Ecto neural progenitor cell (in vitro differentiated cells): ENCODE measurements at regions not wholly inside any gene's neighbourhood (a gene's known extent, or its start where the extent isn't known, plus 50 kb on each side); places are given as distances from the start of the nearest gene placed in this dataset.

Experiments
- DNase-seq: peaks from one replicate; pipeline ENCODE4 v3.0.0-alpha.2; 2018; ENCODE audit warnings: low spot score

DNA sequence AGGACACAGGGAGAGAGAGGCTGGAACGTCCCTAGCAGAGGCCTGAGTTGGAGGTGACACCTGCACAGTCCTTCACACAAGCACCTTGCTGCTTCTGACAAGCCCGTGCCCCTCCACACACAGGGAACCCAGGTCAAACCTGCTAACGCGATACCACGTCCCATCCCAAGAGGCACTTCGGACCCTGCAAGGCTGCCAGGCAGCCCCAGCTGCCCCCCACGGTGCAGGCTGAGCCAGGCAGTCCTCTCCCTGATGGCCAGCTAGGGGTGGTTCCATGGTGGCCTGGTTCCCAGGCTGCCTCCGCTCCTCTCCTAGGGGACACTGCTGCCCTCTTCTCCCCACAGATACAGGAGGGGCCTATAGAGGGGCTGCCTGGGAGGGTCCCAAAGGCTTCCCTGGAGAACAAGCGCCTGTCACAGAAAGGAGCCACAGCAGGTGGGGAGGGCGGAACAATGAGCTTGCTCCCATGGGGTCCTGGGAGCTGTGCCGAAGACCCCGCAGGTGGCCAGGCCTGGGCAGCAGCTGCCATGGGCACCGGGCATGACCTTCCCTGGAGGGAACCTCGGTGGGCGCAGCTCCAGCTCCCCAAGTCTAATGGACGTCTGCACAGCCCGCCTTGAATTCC, 434.2 kb upstream of the MYT1L start:
- no peak for DNase-seq

GRCh38 chr2:2764739-2765138, 433.7 kb upstream of the MYT1L start:
- no peak for DNase-seq

DNA sequence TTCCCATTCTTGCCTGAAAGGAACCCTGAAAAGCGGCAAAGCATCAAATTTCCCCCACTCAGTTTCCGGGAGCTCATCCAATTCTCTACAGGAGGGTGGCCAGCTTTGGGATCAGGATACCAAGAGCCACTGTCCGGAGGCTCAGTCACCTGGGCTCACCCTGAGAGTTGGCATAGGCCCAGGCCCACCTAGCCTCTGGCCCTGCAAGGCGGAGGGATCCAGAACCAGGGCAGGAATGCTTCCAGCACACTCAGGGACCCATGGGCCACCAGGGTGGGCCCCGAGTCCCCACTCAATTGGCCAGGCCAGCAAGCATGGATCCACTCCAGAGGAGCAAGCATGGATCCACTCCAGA, 432.9 kb upstream of the MYT1L start:
- no peak for DNase-seq

DNA sequence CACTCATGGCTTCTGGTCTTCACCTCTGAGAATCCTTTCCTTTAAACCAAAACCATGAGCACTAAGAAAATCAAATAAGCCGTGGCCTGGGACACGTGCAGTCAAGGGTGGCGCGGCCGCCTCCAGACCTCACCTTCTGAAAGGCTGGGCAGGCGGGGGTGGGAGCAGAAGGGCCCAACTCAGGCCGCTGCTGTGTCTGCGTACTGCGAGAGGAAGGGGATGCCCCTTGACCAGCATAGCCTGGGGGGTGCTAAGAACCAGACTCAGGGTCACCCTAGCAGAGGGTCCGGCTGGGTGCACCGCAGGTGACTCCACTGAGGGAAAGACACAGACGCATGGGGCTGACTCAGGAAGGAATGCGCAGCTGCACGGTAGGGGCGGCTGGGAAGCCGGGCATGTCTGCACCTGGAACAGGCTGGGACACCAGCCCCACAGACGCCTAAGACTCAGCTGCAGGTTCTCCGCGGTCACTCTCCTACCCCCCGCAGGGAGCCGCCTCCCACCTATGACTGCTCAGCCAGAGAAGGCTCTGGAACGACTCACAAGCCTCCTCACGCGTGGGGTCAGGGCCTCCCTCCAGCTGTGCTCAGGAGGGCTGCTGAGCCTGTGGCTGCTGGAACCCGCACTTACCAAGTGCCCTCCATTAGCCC, 432.4 kb upstream of the MYT1L start:
- no peak for DNase-seq

- no peak for DNase-seq
These were observed 431.8 kb upstream of the MYT1L start for GRCh38 chr2:2762913-2763312.

DNA sequence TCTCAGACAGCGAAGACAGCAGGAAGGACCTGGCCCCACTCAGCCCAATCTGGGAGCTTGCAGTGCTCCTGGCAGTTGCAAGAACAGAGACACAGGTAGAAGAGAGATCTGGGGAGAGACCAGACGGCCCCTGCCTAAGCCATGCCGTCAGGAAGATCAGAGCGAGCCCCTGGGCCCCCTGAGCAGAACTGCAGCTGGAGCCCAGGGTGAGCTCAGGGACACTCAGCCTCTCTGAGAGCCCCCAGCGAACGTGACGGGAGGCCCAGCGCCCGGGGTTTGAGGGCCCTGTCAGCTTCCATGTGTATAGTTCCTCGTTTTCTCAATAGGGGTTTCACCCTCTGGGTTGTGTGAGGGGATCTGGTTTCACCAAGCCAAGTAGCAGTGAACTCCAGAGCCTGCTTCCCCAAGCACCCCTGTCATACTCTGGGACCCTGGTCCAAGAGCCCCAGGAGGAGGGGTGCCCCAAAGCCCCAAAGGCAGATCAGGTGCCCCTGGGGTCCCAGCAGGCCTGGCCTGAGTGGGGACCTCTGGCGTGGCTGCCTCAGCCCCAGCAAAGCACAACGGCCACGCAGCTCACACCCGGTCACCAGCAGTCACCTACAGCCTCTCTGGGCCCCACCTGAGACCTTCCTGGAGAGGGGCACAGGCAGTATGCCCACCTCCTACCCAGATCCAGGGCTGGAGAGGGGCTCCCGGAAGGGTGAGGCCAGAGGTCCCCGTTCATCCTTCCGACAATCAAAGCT, 431.3 kb upstream of the MYT1L start:
- no peak for DNase-seq

DNA sequence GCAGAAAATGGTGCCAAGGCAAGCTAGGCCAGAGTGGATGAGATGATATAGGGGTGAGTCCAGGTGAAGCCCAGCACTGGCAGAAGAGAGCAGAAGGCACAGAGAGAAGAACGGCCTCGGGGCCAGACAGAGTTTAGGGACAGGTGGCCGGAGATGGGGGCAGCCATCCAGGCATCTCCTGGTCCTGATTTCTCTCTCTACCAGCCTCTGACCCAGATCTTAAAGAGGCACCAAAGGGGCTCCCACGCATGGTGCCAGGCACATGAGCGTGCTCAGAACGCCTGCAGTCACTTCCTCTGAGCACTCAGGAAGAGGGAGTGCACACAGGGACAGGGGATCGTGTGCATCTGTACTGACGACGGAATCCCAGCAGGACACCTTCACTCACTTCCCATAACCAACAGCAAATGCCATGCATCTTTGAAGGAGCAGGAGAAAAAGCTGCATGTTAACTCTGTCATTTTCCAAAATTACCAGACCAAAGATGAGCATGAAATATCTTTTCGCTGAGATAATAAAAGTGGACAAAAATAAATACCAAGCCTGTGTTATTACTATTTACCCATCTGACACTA, 427.8 kb upstream of the MYT1L start:
- DNase-seq = no peak

DNA sequence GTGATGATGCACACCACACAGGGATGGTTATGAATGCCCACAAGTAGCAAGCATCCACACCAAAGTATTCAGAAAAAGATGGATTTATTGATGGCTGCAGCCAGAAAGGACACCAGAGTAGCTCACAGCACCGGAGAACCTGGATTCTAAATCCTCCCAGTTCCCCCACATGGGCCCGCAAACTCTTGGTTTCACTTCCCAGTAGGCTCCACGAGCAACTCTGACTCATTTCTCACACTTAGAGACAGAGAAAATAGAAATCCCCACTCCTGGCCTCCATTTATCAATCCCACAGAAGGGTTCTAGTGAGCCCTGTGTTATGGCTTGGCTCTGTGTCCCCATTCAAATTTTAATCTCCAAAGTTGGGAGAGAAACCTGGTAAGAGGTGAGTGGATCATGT, 426.7 kb upstream of the MYT1L start:
- DNase-seq = no peak

- no peak for DNase-seq
These were observed 425.8 kb upstream of the MYT1L start for GRCh38 chr2:2756886-2757285.

GRCh38 chr2:2755990-2756389, 424.9 kb upstream of the MYT1L start:
- no peak for DNase-seq

GRCh38 chr2:2754940-2755339, 423.9 kb upstream of the MYT1L start:
- DNase-seq = no peak

DNA sequence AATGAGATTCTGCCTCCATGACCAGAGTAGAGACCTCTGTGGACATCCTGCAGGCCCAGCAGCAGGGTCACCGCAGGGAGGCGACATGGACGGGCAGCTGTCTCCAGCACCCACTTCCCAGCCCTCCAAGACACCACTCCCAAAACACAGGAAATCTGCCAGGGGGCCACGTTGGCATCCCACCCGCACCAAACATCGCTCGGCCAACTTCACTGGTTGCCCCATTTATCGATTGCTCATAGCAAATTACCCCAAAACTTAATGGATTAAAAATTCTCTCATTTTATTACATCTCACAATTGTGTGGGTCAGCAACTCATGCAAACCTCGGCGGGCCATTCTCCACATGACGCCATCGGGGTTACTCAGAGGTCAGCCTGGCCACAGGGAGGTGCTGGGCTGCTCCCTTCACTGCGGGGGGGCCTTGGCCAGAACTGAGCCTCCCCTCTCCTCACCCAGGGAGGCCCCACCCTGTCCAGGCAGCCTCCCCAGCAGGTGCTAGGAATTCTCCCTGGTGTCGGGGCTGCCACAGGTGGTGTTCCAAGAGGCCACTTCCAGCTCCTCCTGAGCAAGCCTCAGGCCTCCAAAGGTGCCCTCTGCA, 420.7 kb upstream of the MYT1L start:
- DNase-seq = no peak

GRCh38 chr2:2750867-2751714, 420.0 kb upstream of the MYT1L start:
- no peak for DNase-seq

GRCh38 chr2:2749206-2749598, 418.1 kb upstream of the MYT1L start:
- no peak for DNase-seq

DNA sequence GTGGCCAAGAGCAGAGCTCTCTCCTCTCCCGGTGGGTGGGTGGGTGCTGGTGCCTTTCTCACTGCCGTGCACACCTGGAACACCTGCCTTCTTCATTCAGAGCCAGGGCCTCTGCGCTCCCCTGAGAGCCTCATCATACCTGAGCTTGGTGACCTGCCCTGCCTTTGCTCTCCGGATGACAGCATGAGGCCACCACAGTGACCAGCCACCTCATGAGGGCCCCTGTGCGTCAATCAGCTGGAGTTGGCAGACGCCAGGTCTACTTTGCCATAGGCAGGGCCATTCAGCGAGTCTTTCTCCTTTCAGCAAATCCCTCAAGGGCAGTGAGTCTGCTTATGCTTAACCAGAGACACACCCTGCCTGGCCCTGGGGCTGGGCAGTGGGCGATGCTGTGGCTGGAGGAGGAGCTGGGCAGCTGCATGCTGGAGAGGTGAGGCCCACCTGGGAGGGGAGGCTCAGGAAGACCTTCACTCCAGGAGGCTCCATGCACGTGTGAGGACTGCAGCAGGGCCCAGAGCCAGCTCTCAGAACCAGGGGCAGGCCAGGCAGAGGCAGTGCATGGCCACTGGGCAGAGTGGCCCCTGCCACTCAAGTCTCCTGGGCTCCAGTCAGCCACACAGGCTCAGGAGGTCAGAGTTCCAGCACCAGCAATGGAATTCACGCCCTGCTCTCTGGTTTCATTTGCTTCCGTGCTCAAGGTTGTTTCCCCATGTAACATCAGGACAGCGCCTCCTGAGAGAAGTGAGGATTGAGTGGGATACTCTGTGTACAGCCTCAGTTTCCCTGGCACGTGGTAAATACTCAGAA, 417.5 kb upstream of the MYT1L start:
- DNase-seq = no peak

GRCh38 chr2:2747797-2748301, 416.8 kb upstream of the MYT1L start:
- DNase-seq = no peak

- no peak for DNase-seq
These were observed 415.7 kb upstream of the MYT1L start for GRCh38 chr2:2746731-2747130.

DNA sequence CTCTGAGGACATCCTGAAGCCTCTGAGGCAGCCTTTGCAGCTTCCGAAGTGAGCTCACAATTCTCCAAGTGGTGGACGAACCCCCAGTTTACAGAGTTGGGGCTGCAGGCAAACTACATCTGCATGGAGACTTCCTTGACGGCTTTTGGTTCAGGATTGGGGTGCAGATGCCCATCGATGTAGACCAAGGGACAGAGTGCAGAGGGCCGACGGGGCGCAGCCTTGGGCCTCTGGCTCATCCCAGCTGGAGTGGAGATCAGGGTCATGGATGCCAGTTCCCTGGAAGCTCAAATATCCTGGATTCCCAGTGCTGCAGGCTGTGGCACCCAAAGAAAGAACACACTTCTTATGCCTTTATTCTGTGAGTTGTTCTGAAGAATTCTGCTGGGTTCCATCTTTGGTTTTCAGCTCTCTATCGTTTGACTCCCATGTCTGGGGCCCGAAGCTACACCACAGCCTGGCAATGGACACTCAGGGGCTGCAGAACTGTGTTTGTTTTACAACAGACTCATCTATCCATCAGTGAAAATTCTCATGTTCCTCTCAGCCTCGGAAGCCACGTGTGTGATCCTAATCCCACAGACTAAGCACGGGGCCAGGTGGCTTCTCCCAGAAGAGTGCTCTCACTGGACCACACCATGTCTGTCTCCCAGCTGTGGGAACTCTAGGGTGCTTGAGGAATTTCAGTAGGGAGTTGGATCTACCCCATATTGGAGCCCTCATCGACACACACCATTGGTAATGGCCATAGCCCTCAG, 414.1 kb upstream of the MYT1L start:
- DNase-seq = no peak

- DNase-seq = no peak
These were observed 413.0 kb upstream of the MYT1L start for GRCh38 chr2:2744107-2744506.

DNA sequence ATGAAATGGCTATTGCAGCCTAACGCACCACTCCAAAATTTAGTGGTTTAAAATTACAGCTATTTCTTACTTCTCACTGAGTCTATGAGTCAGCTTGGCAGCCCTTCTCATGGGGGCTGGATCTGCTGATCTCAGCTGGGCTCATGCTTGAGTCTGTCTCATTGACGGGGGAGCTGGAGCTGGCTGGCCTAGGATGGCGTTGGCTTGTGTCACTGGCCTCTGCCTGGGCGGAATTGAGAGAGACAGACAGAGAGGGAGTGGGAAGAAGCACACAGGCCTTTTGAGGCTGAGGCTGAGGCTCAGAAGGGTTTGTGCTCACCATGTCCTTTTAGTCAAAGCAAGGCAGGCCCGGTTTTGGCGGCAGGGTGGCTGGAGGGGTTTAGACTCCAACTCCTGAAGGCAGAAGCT, 412.1 kb upstream of the MYT1L start:
- no peak for DNase-seq
